ENCODE measurements at regions not wholly inside any gene's neighbourhood (a gene's known extent, or its start where the extent isn't known, plus 50 kb on each side); places are given as distances from the start of the nearest gene placed in this dataset.

DNA sequence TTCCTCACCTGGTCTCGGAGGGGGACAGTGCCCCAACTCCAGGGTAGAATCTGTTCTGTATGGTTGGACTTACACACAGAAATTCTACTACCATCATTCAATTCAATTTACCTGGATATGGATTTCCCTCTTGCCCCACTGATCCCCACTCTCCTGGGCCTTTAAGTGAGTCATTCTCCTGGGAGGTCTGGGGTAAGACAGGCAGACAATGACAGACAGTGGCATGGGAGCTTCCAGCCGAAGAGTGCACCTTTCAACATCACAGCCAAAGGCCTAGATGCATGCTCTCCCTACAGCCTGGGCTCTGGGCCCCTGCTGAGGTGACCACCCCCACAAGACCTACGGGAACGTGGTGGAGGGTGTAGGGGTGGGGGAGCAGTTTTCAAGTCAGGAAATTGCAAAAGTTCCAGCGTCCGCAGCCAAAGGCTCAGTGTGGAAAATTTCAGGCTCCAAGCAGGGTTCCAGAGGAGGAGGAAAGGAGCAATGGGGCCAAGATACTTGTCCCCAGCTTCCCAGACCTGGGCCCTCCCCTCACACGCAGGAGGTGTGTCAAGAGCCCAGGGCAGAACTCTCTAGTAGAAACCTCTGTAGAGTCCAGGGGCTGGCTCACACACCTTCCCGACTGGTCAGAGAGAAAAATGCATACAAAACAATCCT is 296.4 kb downstream of the CYP26B1 start:
- no peaks in the 10 kb centered on the region; the same call in 1 of the 2 replicates for H3K9me3 ChIP-seq (ENCODE audit: control insufficient read depth, insufficient read depth, low read depth, low read length)
- ChIA-PET CTCF (no interaction called here), POLR2A (no interaction called here)
- BruUV-seq (replicated peaks), result no TSS peak
- H3K4me3 ChIP-seq (ENCODE audit: low read depth in 2 of 2, low read length in 2 of 2), result no peak overlapping the region
- no peaks in the 10 kb centered on the region for H3K27me3 ChIP-seq (ENCODE audit: control insufficient read depth, insufficient read depth, low read length)
- no peak overlapping the region for H3K27ac ChIP-seq (ENCODE audit: low read length)
- DNase-seq (ENCODE audit: low read depth, low spot score) (no peak), ATAC-seq (no peak)
- in situ Hi-C loops (cut with HindIII; ENCODE audit: low pct_unique_long_range_greater_than_20kb, low sequenced_read_pairs), result no loop called here
- TF ChIP-seq SIN3A (IDR thresholded peaks at IDR 0.05; ENCODE audit: borderline replicate concordance, insufficient read depth, low read depth, low read length), result no peak
- TF ChIP-seq, protein P1, sequence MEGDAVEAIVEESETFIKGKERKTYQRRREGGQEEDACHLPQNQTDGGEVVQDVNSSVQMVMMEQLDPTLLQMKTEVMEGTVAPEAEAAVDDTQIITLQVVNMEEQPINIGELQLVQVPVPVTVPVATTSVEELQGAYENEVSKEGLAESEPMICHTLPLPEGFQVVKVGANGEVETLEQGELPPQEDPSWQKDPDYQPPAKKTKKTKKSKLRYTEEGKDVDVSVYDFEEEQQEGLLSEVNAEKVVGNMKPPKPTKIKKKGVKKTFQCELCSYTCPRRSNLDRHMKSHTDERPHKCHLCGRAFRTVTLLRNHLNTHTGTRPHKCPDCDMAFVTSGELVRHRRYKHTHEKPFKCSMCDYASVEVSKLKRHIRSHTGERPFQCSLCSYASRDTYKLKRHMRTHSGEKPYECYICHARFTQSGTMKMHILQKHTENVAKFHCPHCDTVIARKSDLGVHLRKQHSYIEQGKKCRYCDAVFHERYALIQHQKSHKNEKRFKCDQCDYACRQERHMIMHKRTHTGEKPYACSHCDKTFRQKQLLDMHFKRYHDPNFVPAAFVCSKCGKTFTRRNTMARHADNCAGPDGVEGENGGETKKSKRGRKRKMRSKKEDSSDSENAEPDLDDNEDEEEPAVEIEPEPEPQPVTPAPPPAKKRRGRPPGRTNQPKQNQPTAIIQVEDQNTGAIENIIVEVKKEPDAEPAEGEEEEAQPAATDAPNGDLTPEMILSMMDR (IDR thresholded peaks at IDR 0.05), result no peak
- TF ChIP-seq POLR2AphosphoS5 (IDR thresholded peaks at IDR 0.05; ENCODE audit: low read depth, low read length), result no peak
- TF ChIP-seq TCF7L2 (IDR thresholded peaks at IDR 0.05; ENCODE audit: low read depth, low read length), result no peak
- TF ChIP-seq, protein P2, sequence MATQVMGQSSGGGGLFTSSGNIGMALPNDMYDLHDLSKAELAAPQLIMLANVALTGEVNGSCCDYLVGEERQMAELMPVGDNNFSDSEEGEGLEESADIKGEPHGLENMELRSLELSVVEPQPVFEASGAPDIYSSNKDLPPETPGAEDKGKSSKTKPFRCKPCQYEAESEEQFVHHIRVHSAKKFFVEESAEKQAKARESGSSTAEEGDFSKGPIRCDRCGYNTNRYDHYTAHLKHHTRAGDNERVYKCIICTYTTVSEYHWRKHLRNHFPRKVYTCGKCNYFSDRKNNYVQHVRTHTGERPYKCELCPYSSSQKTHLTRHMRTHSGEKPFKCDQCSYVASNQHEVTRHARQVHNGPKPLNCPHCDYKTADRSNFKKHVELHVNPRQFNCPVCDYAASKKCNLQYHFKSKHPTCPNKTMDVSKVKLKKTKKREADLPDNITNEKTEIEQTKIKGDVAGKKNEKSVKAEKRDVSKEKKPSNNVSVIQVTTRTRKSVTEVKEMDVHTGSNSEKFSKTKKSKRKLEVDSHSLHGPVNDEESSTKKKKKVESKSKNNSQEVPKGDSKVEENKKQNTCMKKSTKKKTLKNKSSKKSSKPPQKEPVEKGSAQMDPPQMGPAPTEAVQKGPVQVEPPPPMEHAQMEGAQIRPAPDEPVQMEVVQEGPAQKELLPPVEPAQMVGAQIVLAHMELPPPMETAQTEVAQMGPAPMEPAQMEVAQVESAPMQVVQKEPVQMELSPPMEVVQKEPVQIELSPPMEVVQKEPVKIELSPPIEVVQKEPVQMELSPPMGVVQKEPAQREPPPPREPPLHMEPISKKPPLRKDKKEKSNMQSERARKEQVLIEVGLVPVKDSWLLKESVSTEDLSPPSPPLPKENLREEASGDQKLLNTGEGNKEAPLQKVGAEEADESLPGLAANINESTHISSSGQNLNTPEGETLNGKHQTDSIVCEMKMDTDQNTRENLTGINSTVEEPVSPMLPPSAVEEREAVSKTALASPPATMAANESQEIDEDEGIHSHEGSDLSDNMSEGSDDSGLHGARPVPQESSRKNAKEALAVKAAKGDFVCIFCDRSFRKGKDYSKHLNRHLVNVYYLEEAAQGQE (IDR thresholded peaks at IDR 0.05; ENCODE audit: insufficient read depth in 1 of 2, low read depth in 2 of 2, low read length in 1 of 2), result no peak
- no peaks in the 10 kb centered on the region for H3K4me1 ChIP-seq (ENCODE audit: control insufficient read depth, insufficient read depth, low read length)
- intact Hi-C loops (cut with micrococcal nuclease; ENCODE audit: unreplicated experiment), result no loop called here
- H3K36me3 ChIP-seq (ENCODE audit: control insufficient read depth, insufficient read depth, low read length), result no peaks in the 10 kb centered on the region

DNA sequence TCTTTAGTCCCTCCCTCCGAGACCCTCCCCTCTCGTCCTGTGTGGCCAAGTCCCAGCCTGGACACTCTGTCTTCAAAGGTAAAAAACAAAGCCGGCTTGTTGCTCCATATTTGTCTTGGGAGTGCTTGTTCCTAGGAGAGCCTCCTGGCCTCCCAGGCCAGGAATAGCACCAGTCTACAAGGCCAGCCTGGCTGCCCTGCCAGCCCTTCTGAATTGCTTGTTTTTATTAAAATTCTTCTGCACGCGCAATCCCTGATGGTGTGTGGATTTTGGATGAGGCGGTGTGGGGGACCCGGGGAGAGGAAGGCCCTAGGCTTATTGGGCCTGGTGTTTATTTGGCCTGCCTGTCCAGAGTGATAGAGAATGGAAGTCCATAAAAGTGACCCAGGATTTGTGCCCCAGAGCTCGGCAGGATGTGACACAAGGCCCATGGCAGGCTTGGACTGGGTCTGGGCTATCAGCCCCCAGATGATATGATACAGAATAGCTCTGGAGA is 297.3 kb downstream of the CYP26B1 start:
- BruUV-seq (replicated peaks), result no TSS peak
- in situ Hi-C loops (cut with HindIII; ENCODE audit: low pct_unique_long_range_greater_than_20kb, low sequenced_read_pairs), result no loop called here
- intact Hi-C loops (cut with micrococcal nuclease; ENCODE audit: unreplicated experiment), result no loop called here
- no peak; the same call in 1 of the 2 replicates for ATAC-seq
- Histone ChIP-seq H3K27me3 (ENCODE audit: control insufficient read depth, insufficient read depth, low read length) (no peaks in the 10 kb centered on the region), H3K36me3 (ENCODE audit: control insufficient read depth, insufficient read depth, low read length) (no peaks in the 10 kb centered on the region), H3K4me1 (ENCODE audit: control insufficient read depth, insufficient read depth, low read length) (no peaks in the 10 kb centered on the region), H3K9me3 (ENCODE audit: control insufficient read depth, insufficient read depth, low read depth, low read length) (no peaks in the 10 kb centered on the region), H3K27ac (ENCODE audit: low read length) (no peak overlapping the region), H3K4me3 (ENCODE audit: low read depth in 2 of 2, low read length in 2 of 2) (no peak overlapping the region)
- no peak for DNase-seq (ENCODE audit: low read depth, low spot score)
- TF ChIP-seq, protein P1 (IDR thresholded peaks at IDR 0.05), result no peak
- TF ChIP-seq TCF7L2 (IDR thresholded peaks at IDR 0.05; ENCODE audit: low read depth, low read length) (no peak), POLR2AphosphoS5 (IDR thresholded peaks at IDR 0.05; ENCODE audit: low read depth, low read length) (no peak), SIN3A (IDR thresholded peaks at IDR 0.05; ENCODE audit: borderline replicate concordance, insufficient read depth, low read depth, low read length) (no peak)
- TF ChIP-seq, protein P2 (IDR thresholded peaks at IDR 0.05; ENCODE audit: insufficient read depth in 1 of 2, low read depth in 2 of 2, low read length in 1 of 2), result no peak
- ChIA-PET CTCF (no interaction called here), POLR2A (no interaction called here)
